Panc1 (cell line): ENCODE measurements at regions not wholly inside any gene's neighbourhood (a gene's known extent, or its start where the extent isn't known, plus 50 kb on each side); places are given as distances from the start of the nearest gene placed in this dataset.

Experiments
- ATAC-seq: fragments of 200-7000 bp; cut with Tn5 transposase; 2 replicates; pipeline ENCODE4 v1.9.1; 2020; ENCODE audit warnings: mild to moderate bottlenecking, moderate library complexity
- BruUV-seq: library from RNA; stranded (reverse); fragments of 400-500 nt; replicated peaks from 2 replicates; lab custom pipeline; 2021; lab: Mats Ljungman, UMichigan
- CTCF ChIA-PET: fragments of 300-600 bp; sonication (Branson Sonifier 250); formaldehyde crosslinking; loops from one replicate; lab custom pipeline; 2022; ENCODE audit warnings: antibody characterized with exemption; lab: Charles Lee
- POLR2A ChIA-PET: fragments of 300-600 bp; sonication (Branson Sonifier 250); formaldehyde crosslinking; loops from one replicate; lab custom pipeline; 2022; ENCODE audit warnings: antibody characterized with exemption; lab: Charles Lee
- DNase-seq: peaks from one replicate; pipeline ENCODE4 v3.0.0-alpha.2; 2010; ENCODE audit warnings: low read depth, low spot score
- H3K27ac ChIP-seq: 2 replicates; pipeline ENCODE4 v1.5.1; 2011; ENCODE audit warnings: mild to moderate bottlenecking, low read length, inconsistent platforms
- H3K27me3 ChIP-seq: fragments of 200-500 bp; sonication (Bioruptor generic); 2 replicates; pipeline ENCODE4 v1.6.0; 2014; ENCODE audit warnings: low read length, inconsistent platforms; ENCODE audit not compliant: control insufficient read depth, insufficient read depth
- H3K36me3 ChIP-seq: fragments of 200-500 bp; sonication (Bioruptor generic); 2 replicates; pipeline ENCODE4 v1.5.1; 2014; ENCODE audit warnings: inconsistent platforms, mild to moderate bottlenecking, low read length, moderate library complexity; ENCODE audit not compliant: control insufficient read depth, insufficient read depth
- H3K4me1 ChIP-seq: 2 replicates; pipeline ENCODE4 v1.5.1; 2011; ENCODE audit warnings: inconsistent platforms, mild to moderate bottlenecking, low read length, moderate library complexity; ENCODE audit not compliant: control insufficient read depth, insufficient read depth
- H3K4me3 ChIP-seq, 2 experiments: 2 replicates each; pipeline ENCODE4 v1.5.1; 2011 to 2012; ENCODE audit warnings: low read depth in 2 of 2, low read length in 2 of 2, mild to moderate bottlenecking in 2 of 2, inconsistent platforms in 1 of 2, moderate library complexity in 1 of 2
- H3K9me3 ChIP-seq: fragments of 200-500 bp; sonication (Bioruptor generic); 2 replicates; pipeline ENCODE4 v1.5.1; 2014; ENCODE audit warnings: low read depth, mild to moderate bottlenecking, inconsistent platforms, low read length, moderate library complexity; ENCODE audit not compliant: control insufficient read depth, insufficient read depth
- CTCF ChIP-seq: fragments of 450-650 bp; IDR thresholded peaks from 2 replicates; pipeline ENCODE4 v1.5.1; 2017; ENCODE audit warnings: mild to moderate bottlenecking
- POLR2AphosphoS5 ChIP-seq: IDR thresholded peaks from 2 replicates; pipeline ENCODE4 v1.6.1; 2012; ENCODE audit warnings: mild to moderate bottlenecking, low read depth, low read length, moderate library complexity
- REST ChIP-seq, 2 experiments: IDR thresholded peaks; 2 replicates each; pipeline ENCODE4 v1.6.1; 2011 to 2012; ENCODE audit warnings: low read depth in 2 of 2, control low read depth in 1 of 2, low read length in 1 of 2, mild to moderate bottlenecking in 1 of 2, moderate library complexity in 1 of 2; ENCODE audit not compliant: insufficient read depth in 1 of 2
- SIN3A ChIP-seq: IDR thresholded peaks from 2 replicates; pipeline ENCODE4 v1.6.1; 2012; ENCODE audit warnings: low read depth, mild to moderate bottlenecking, low read length, moderate library complexity, borderline replicate concordance; ENCODE audit not compliant: insufficient read depth
- TCF7L2 ChIP-seq: IDR thresholded peaks from 2 replicates; pipeline ENCODE4 v1.6.1; 2011; ENCODE audit warnings: mild to moderate bottlenecking, low read depth, low read length, inconsistent platforms
- in situ Hi-C: cut with HindIII; loops from 2 replicates; pipeline ENCODE4 v1.10.0; 2016; ENCODE audit warnings: low sequenced_read_pairs, low pct_unique_long_range_greater_than_20kb
- intact Hi-C: fragments of 100-400 bp; cut with micrococcal nuclease; formaldehyde crosslinking; loops from one replicate; pipeline ENCODE4 v1.10.0; 2022; ENCODE audit not compliant: unreplicated experiment

- POLR2A ChIA-PET: no interaction called here
- CTCF ChIA-PET: no interaction called here
- in situ Hi-C loops (no loop called here), intact Hi-C loops (no loop called here)
- ATAC-seq: no peak
- H3K4me1 ChIP-seq: no peaks in the 10 kb centered on the region
- H3K27me3 ChIP-seq: no peaks in the 10 kb centered on the region
- DNase-seq: no peak
- no peak overlapping the region for H3K4me3 ChIP-seq
- H3K36me3 ChIP-seq: no peaks in the 10 kb centered on the region
- H3K9me3 ChIP-seq: no peaks in the 10 kb centered on the region
- BruUV-seq: no TSS peak
- no peak overlapping the region for H3K27ac ChIP-seq
- TF ChIP-seq SIN3A: no peak
- no peak for TF ChIP-seq CTCF
- TF ChIP-seq TCF7L2: no peak
- TF ChIP-seq REST (IDR thresholded peaks at IDR 0.05; ENCODE audit: insufficient read depth in 1 of 2, low read depth in 2 of 2, low read length in 1 of 2): no peak
- no peak for TF ChIP-seq POLR2AphosphoS5
Observed at GRCh38 chr12:5258926-5259325, 173.0 kb upstream of the NTF3 start.

GRCh38 chr12:5259523-5259922, 172.4 kb upstream of the NTF3 start:
- TF ChIP-seq REST (IDR thresholded peaks at IDR 0.05; ENCODE audit: insufficient read depth in 1 of 2, low read depth in 2 of 2, low read length in 1 of 2) (no peak), TCF7L2 (no peak), POLR2AphosphoS5 (no peak)
- H3K27me3 ChIP-seq: no peaks in the 10 kb centered on the region
- no peak overlapping the region for H3K27ac ChIP-seq
- DNase-seq: no peak
- ATAC-seq: no peak
- H3K4me3 ChIP-seq: no peak overlapping the region
- no peaks in the 10 kb centered on the region for H3K36me3 ChIP-seq
- H3K4me1 ChIP-seq: no peaks in the 10 kb centered on the region
- in situ Hi-C loops (no loop called here), intact Hi-C loops (no loop called here)
- POLR2A ChIA-PET: no interaction called here
- no peaks in the 10 kb centered on the region for H3K9me3 ChIP-seq
- CTCF ChIA-PET: no interaction called here
- no TSS peak for BruUV-seq
